ENCODE measurements at regions not wholly inside any gene's neighbourhood (a gene's known extent, or its start where the extent isn't known, plus 50 kb on each side); places are given as distances from the start of the nearest gene placed in this dataset.

- TF ChIP-seq RAD21 (IDR thresholded peaks at IDR 0.05; ENCODE audit: low read depth): no peak
- TF ChIP-seq YY1 (IDR thresholded peaks at IDR 0.05; ENCODE audit: low read depth): no peak
- no peak for TF ChIP-seq USF1 (IDR thresholded peaks at IDR 0.05)
- no peak for TF ChIP-seq REST (IDR thresholded peaks at IDR 0.05; ENCODE audit: low read depth)
- no peak for TF ChIP-seq EP300 (IDR thresholded peaks at IDR 0.05; ENCODE audit: borderline replicate concordance)
- no peak for TF ChIP-seq TAF1 (IDR thresholded peaks at IDR 0.05; ENCODE audit: low read depth)
- no peak for TF ChIP-seq TCF12 (IDR thresholded peaks at IDR 0.05; ENCODE audit: low read depth)
- TF ChIP-seq MAX (IDR thresholded peaks at IDR 0.05): no peak
- no peak for TF ChIP-seq CEBPB (IDR thresholded peaks at IDR 0.05)
- no peak for TF ChIP-seq CREB1 (IDR thresholded peaks at IDR 0.05; ENCODE audit: low read depth)
- no peak for TF ChIP-seq NFIC (IDR thresholded peaks at IDR 0.05)
Observed at GRCh38 chr21:27505516-27505915, 538.6 kb upstream of the ADAMTS5 start.

All from Ishikawa (cell line).